ENCODE measurements at regions not wholly inside any gene's neighbourhood (a gene's known extent, or its start where the extent isn't known, plus 50 kb on each side); places are given as distances from the start of the nearest gene placed in this dataset.

DNA sequence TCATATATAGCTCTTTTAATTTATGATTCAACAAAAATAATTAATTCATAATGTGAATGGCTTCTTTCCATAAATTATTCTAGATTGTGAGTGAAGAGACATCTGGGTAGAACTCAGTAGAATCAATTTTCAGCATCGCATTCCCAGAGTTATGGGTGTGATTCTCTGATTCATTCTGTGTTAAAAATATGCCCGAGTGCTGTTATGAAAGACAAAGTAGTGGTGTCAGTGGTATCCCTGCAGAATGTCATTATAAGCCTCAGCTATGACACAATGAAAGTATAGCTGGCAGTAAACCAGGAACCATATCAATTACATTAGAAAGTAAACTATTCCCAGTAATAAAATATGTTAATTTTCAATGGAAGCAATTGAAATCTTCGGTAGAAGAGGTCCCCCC, 480.5 kb upstream of the SLITRK1 start:
- TF ChIP-seq POLR2A (IDR thresholded peaks at IDR 0.05) = no peak
- no peak for TF ChIP-seq CTCF (IDR thresholded peaks at IDR 0.05)

Data from esophagus squamous epithelium (tissue), 4 donors.